ENCODE measurements at regions not wholly inside any gene's neighbourhood (a gene's known extent, or its start where the extent isn't known, plus 50 kb on each side); places are given as distances from the start of the nearest gene placed in this dataset.

DNA sequence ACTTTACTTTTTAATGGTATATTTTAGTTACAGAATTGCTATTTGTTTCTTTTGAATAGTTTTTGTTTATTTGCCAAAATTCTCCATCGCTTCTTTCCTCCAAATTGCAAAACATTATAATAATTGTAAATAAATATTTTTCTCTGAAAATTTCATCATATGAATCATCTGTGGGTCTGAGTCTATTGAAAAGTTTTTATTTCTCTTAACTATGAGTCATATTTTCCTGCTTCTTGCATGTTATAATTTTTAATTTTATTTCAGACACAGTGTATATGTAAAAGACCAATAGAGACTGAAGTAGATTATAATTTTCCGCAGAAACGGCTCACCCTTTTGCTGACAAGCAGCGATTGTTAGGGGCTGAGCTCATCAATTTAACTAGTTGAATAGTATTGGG, 279.1 kb upstream of the IL12B start:
- DNase-seq: no peak

DNA sequence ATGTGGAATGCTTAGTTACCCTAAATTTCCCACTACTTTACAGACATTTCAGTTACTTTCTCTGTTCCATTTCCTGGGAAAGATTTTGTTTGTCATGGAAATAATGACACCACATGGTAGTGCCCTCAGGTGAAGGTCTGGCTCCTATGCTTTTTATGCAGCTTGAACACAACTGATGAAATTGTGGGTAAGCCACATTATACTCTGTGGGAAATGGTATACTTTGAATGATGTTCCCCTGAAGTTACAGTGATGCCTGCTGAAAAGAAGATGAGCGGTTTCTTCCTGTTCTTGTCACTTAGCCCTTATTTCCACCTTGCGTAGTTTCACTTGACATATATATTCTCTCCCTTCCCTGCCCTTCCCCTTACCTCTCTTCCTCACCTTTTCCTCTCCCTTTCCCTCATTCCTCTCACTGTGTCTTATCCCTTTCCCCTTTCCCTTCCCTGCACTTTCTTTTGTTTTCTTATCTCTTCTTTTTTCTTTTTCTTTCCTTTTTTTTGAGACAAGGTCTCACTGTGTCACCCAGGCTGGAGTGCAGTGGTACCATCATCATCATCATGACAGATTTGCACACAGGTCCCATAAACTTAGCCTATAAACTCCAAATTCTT, 280.8 kb upstream of the IL12B start:
- DNase-seq: no peak

DNA sequence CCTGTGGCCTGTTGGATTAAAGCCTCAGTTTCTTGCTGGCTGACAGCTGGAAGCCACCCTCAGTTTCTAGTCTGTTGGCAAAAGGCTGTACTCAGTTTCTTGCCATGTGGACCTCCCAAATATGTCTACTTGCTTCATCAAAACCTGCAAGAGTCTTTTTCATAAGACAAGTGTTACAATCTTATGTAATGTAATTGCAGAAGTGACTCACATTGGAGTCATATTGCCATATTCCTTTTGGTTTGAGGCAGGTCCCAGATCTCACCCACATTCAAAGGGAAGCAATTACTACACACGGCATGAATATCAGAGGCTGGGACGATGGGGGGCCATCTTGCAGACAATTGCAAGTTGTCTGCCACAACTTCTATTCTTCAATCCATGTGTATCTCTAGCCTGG, 286.7 kb upstream of the IL12B start:
- DNase-seq: no peak

DNA sequence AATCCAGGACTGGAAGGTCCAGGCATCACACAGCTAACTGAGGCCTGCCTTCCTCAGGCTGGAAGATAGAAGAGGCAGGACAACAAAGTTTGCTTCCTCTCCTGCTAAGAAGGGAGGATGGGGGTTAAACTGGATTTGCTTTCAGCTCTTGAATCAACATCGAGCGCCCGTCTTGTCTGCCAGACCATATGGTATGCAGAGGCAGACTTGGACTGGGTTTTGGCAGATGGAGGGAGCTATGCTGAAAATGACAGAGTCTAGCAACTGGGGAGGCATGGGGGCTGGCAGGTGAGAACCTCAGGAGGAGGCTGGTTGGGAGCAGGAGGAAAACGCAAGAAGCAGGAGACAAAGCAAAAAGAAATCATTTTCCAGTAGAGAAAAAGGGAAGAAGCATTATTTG, 289.5 kb upstream of the IL12B start:
- DNase-seq: no peak

DNA sequence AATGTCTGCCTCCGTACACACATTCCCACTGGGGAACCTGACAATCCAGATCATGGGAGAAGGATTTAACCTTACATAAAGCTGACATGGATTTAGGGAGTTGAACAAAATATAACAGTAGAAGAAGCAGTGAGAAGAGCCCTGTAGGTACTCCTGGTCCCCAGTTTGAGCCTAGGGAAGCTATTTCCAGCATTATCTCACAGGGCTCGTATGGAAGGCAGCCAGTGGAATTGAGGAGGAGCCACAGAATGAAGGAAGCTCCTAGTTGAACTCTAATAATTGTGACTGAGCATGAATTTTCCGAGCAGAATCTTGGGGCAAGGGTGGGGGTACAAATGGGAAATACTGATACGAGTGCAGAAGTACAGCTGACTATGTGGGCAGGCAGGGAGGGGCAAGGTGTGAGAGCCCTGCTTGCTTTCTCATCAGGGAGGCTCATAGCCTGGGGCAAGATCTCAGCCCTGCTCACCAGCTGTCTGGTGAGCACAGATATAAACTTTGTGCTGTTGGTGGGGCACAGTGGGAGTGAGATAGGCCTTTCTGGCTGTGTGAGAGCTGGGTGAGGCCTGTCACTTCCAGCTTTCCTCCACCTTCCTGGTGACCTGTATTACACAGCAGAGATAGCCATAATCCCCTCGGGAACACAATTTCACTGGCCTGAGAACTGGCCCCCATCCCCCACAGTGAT, 290.7 kb upstream of the IL12B start:
- no peak for DNase-seq

DNA sequence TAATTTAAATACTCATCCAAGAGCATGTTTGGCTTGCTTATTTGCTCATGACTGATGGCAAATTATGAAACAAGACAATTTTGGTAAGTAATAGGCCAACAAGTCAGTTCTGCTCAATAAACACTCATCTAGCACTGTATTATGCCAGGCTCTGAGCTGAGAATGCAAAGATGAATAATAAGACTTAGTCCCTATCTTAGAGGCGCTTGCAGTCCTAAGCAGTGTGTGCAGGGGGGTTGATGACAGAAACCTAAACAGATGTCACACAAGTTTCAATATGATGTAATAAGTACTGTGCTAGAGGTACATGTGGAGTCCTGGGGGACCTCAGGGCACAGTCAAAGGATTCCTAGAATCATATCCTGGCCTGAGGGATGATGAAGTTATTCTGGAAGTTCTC, 287.6 kb upstream of the ADRA1B start:
- DNase-seq: no peak

DNA sequence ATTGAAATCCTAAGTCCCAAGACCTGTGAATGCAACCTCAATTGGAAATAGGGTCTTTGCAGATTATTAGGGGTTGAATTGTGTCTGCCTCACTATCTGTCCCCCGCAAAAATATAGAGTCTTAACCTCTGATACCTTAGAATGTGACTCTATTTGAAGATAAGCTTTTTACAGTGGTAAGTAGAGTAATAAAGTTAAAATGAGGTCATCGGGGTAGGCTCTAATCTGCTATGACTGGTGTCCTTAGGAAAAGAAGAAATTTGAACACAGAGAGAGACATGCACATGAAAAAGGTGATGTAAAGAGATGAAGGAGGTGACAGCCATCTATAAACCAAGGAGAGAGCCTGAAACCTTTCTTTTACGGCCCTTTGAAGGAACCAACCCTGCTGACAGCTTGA, 287.1 kb upstream of the ADRA1B start:
- no peak for DNase-seq

DNA sequence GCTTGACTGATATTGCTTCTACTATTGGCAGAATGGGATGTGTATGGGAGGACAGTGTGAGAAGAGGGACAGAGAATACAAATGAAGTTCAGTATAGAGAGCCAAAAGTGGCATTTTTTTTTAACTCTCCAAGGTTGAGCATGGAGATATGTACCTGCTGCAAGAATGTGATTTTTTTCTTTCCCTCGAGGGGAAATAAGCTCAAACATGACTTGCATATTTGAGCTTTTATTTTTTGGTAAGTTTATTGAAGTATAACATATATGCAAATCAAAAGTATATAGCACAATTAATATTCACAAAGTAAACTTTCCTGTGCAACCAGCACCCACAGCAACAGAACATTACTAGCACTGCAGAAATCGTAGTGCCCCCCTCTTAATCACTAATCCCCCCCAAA, 285.7 kb upstream of the ADRA1B start:
- DNase-seq: no peak

DNA sequence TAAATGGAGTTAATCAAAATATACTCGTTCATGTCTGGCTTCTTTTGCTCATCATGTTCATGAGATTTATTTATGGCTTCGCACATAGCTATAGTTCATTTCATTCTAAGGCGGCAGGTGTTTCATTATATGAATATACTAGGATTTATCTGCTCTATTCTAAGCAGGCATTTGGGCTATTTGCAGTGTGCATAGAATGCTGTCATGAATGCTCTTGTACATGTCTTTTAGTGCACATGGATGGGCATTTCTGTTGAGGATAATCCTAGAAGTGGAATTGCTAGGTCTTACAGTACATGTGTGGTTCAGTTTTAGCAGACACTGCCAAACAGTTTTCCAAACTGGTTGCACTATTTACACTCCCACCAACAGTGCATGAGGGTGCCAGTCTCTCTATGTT, 285.3 kb upstream of the ADRA1B start:
- no peak for DNase-seq

DNA sequence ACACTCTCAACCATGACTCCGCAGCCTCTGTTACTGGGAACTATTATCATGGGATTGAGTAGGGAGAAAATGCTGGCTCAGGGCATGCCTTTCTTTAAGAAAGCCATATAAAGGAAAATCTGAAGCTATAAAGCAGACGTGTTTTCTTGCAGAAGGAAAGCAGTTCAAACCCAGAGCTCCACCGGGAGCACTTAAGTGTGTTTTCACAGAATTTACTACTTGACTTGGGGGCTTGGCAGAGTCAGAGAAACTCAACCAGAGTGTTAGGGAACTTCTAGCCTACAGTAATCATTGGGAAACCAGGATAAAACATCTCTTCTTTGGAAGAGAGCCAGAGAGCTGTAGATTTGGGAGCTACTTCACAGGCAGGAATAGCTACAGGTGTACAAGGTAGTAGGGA, 283.4 kb upstream of the ADRA1B start:
- DNase-seq: no peak

DNA sequence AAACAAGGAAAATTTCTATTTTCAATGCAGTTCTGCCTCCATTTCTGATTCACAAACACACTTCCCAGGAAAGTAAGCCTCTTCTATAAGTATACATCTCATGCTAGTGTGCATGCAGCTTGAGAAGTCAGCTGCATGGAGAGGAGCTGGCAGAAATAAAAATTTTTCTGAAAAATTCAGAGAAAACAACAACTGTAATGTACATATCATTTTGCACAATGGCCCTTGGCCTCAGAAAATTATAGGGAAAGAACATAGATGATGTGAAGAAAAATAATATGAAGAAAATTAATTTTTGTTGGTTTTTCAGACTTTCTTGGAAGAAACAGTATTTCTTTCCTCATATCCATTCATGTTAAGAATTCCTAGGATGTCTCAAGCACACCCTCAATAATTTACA, 277.8 kb upstream of the ADRA1B start:
- DNase-seq: no peak

DNA sequence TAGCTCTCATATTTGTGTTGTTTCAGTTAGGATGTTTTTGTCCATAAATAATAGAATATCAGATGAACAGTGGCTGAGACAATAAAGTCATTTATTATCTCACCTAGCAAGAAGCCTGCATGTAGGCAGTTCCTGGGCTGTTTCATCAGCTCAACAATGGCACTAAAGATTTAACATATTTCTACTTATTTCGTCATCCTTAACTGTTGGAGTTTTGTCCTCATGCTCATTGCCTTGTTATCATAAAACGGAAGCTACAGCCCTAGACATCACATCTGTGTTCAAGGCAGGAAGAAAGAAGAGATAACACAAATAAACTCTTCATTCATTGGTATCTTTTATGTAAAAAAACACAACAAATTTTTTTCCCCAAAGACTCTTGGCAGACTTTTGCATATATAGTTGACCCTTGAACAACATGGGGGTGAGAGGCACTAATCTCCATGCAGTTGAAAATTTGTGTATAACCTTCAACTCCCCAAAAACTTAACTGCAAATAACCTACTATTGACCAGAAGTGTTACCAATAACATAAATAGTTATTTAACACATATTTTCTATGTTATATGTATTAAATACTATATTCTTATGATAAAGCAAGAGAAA, 277.2 kb upstream of the ADRA1B start:
- no peak for DNase-seq

DNA sequence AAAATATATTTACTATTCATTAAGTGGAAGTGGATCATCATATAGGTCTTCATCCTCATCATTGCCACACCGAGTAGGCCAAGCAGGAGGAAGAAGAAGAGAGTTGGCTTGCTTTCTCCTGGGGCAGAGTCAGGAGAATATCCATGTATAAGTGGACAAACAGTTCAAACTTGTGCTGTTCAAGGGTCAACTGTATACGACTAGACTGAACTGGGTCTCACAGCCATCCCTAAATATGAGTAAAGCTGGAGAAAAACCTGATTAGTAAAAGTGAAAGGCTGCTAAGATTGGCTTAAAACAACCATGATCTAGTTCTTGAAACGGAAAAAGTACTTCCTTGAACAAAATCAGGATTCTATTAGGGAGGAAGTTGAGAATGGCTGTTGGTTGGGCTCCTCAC, 276.7 kb upstream of the ADRA1B start:
- no peak for DNase-seq

DNA sequence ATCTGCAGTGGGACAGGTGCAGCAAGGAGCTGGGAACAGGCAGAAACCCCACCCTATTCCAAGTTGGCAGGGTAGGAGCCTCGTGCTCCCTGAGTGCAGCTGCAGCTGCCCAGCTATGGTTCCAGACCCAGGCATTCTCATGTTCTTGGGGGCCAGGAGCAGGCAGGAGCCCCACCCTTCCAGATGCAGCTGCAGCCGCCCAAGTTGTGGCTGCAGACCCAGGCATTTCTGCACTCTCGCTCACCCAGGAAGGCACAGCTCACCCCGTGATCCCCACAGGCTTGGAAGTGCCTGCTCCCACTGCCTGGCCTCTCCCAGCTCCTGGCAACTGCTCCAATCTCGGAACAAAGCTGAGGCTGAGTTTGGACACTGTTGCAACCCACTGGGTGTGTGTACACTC, 275.8 kb upstream of the ADRA1B start:
- DNase-seq: no peak

DNA sequence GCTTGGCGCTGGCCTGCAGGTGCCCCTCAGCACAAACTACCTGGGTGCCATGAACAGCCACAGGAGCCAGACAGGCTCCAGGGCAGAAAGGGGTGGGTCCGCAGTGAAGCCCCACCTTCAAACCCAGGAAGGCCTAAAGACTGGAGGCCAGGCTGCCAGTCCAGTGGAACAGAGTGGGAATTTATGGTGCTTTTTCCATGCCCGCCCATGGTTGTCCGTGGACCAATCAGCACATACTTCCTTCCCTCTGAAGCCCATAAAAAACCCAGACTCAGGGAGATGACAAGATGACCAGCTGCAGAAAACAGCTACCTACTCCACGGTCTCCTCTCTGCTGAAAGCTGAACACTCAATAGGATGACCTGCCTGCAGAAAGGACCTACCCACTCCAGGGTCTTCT, 275.4 kb upstream of the ADRA1B start:
- DNase-seq: no peak

DNA sequence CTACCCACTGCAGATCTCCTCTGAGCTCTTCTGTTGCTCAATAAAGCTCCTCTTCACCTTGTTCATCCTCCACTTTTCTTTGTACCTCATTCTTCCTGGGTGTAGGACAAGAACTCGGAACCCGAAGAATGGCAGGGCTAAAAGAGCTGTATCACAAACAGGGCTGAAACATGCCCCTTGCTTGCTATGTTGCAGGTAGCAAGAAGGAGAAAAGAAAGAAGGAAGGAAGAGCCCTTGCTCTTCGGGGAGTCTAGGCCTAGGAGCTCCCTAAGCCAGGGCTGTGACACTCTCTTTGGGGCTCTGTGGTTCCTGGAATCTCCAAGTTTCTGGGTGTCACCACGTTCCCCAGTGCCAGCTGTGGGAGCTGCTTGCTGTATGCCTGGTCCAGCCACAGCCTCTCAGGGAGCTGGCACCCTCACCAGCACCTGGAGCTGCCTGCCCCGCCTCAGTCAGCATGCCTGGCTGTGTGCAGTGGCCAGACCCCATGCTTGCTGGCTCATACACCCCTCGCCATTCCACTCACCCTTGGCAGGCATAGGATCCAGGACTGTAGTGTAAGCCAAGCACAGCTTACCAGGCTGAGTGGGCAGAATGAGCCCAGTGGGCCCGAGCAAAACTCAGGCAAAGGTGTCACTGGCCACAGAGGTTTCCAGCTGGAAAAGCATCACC, 274.8 kb upstream of the ADRA1B start:
- DNase-seq: no peak

DNA sequence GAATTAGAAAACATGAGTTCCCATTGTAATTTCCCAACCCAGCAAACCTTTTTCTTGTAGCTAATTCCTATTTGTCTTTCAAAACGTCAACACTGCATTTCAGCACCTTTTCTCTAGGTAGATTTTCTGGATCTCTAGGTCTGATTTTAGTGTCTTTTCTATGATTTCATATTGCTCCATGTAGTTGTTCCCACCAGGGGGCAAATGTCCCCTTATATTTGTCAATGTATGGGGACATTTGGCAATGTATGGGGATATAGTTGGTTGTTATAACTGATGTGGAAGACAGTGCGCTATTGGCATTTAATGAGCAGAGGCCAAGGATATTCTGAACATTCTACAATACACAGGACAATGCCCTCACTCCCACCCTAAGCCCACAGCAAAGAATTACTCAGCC, 273.9 kb upstream of the ADRA1B start:
- DNase-seq: no peak

DNA sequence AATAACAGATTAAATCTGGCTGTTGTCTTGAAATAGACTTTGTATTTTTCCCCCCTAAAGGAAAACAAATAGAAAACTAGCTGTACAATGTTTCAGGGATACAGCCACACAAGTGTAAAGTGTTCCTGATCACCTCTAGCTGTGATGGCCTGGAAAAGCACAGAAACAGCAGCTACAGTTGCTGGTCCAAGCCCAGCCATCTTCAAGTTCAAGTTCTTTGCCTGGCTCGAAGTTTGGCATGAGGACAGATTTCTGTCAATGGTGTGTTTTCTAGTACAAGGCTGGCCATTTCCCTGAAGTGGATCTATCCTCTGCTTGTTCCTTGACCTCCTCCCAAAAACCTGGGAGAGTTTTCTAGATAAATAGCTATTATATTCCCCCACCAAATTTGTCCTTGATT, 272.2 kb upstream of the ADRA1B start:
- DNase-seq: no peak

DNA sequence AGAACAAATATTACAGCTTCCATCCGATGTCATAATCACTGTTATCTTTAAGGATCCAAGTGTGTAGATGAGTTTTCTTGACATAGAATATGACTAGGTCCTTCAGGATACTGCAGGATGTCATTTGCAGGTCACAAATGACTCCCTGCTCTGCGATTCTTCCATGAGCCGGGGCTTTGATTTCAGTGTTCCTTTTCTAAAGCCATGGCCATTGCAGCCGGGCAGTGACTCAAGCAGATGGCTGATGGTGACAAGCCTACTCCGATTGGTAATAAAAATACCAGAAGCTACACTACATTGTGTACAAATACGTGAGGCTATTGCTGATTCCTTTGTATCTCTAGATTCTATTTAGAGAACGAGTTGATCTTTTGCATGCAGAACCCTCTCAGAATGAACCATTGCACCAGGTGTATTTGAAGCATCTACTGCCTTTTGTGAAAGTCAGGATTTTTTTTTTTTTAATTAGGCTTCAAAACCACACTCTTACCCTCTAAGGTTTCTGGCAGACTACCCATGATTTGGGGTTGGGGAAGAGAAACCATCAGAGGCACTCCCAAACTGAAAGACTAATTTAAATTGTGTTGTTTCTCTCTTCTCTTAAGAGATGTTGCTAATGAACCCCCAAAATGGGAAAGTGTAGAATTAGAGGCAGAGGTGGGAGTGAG, 271.0 kb upstream of the ADRA1B start:
- no peak for DNase-seq

DNA sequence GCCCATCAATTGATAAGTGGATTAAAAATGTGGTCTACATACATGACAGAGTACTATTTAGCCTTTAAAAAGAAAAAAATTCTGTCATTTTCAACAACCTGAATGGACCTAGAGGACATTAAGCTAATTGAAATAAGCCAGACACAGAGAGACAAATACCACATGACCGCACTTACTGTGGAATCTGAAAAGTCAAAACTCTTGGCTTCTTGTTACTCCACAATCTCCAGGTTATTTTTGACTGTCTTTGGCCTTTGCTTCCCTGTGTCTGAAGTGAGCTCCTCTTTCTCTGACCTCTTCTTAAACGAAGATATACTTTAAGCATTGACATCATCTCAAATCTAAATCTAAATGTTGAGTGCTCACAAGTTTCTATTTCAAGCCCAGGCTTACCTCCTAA, 265.5 kb upstream of the ADRA1B start:
- DNase-seq: no peak

DNA sequence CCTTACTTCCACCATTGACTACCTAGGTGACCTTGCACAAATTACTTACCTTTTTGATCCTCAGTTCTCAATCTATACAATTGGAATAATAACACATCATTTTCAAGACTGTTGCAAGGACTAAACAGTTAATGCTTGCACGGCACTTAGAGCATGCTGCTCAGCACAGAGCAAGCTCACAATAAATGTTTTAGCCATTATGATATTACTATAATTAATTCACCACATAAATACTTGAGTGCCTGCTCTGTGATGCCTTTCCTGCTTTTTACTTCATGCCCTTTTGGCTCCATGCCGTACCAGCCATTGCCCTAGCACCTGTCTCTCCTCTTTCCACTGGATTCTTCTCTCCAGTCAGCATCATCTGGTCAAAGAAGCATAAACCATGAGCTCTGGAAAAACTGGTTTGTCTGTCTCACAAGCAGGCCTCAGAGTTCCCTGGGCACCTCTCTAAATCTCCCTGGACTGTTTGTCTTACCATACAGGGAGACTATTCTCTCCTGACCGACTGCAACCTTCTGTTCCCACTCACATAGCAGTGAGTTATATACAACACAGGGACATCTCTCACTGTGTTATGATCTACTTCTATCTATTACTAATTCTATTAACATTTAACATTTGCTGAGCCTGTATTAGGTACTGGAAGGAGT, 260.4 kb upstream of the ADRA1B start:
- DNase-seq: no peak

DNA sequence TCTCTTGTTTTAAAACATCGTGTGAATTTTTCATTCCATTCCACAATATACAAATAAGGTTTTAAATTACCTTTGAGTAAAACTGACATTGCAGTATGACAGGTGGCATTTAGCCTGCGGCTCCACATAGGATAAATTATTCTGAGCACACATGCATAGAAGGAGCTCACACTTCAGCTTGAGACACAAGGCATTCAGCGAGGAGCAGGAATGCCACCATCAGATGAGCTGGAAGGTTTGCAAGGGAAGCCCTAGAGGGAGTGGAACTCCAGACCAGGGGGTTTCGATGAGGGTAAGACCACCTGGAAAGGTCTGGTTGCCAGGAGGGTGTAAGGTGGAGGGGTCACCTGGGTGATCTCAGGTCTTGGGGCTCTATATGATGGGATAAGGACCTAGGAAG, 259.0 kb upstream of the ADRA1B start:
- no peak for DNase-seq

DNA sequence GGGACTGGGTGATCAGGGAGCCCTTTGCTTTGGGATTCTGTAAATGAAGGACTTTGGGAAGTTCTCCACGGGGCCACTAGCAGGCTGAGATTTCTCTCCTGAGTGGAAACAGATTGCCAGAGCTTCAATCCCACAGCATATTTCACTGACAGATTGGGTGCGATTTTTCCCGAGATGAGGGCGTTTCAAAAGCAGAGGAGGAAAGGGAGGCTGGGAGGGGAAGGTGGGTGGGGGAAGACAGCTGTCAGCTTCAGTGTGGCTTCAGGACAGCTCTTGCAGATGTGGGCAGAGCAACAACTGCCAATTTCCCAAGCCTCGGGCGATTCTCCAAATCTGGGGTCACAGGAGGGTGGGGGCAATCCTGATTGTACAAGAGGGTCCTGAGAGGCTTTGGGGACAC, 258.5 kb upstream of the ADRA1B start:
- no peak for DNase-seq
